ENCODE measurements at regions not wholly inside any gene's neighbourhood (a gene's known extent, or its start where the extent isn't known, plus 50 kb on each side); places are given as distances from the start of the nearest gene placed in this dataset.

- intact Hi-C loops (cut with DNase I; ENCODE audit: low total_unique reads), result no loop called here
Measured at GRCh38 chr4:18894928-18895327, 873.4 kb upstream of the LCORL start.

GRCh38 chr4:18882468-18882867 is 860.9 kb upstream of the LCORL start:
- no peak for DNase-seq
- Histone ChIP-seq H3K27ac (no peak overlapping the region), H3K36me3 (no peaks in the 10 kb centered on the region), H3K4me1 (peaks cover 0 to 12% (median 4%) of the 10 kb centered on the region in 4 donors), H3K9me3 (no peaks in the 10 kb centered on the region), H3K27me3 (no peaks in the 10 kb centered on the region), H3K4me3 (no peak overlapping the region)
- no peak for TF ChIP-seq POLR2A (IDR thresholded peaks at IDR 0.05)
- intact Hi-C loops (cut with DNase I; ENCODE audit: low total_unique reads) (no loop called here), in situ Hi-C loops (cut with MboI; ENCODE audit: low pct_ligation_motif_present in 1 of 4, low pct_unique_long_range_greater_than_20kb in 1 of 4, low sequenced_read_pairs in 3 of 4) (no loop called here)
- WGBS, 2 donors (ENCODE audit: low coverage in 1 of 2), result 68 to 74% methylated on average over 3 of the region's 3 CpGs

More at GRCh38 chr4:18894928-18895327, 873.4 kb upstream of the LCORL start:
- no peak for TF ChIP-seq POLR2AphosphoS5 (IDR thresholded peaks at IDR 0.05)
- no peak for TF ChIP-seq EP300 (IDR thresholded peaks at IDR 0.05; ENCODE audit: low read depth)
- TF ChIP-seq CTCF (IDR thresholded peaks at IDR 0.05), result no peak
- TF ChIP-seq POLR2A (IDR thresholded peaks at IDR 0.05), result no peak
- no peak overlapping the region for H3K4me3 ChIP-seq
- 72 to 77% methylated on average over 2 of the region's 2 CpGs for WGBS, 2 donors (ENCODE audit: low coverage in 1 of 2)
- in situ Hi-C loops (cut with MboI; ENCODE audit: low pct_ligation_motif_present in 1 of 4, low pct_unique_long_range_greater_than_20kb in 1 of 4, low sequenced_read_pairs in 3 of 4), result no loop called here
- H3K9me3 ChIP-seq, result no peaks in the 10 kb centered on the region
- H3K27me3 ChIP-seq, result no peaks in the 10 kb centered on the region
- no peaks in the 10 kb centered on the region for H3K4me1 ChIP-seq
- no peaks in the 10 kb centered on the region for H3K36me3 ChIP-seq
- no peak overlapping the region for H3K27ac ChIP-seq
- DNase-seq, result no peak

- Histone ChIP-seq H3K27ac (no peak overlapping the region), H3K36me3 (no peaks in the 10 kb centered on the region), H3K9me3 (no peaks in the 10 kb centered on the region), H3K27me3 (no peaks in the 10 kb centered on the region), H3K4me3 (no peak overlapping the region), H3K4me1 (peaks cover 0 to 12% (median 4%) of the 10 kb centered on the region in 4 donors)
- 40 to 62% methylated on average over 1 of the region's 1 CpG for WGBS, 2 donors (ENCODE audit: low coverage in 1 of 2)
- no peak for DNase-seq
- intact Hi-C loops (cut with DNase I; ENCODE audit: low total_unique reads) (no loop called here), in situ Hi-C loops (cut with MboI; ENCODE audit: low pct_ligation_motif_present in 1 of 4, low pct_unique_long_range_greater_than_20kb in 1 of 4, low sequenced_read_pairs in 3 of 4) (no loop called here)
- no peak for TF ChIP-seq CTCF (IDR thresholded peaks at IDR 0.05)
- no peak for TF ChIP-seq POLR2AphosphoS5 (IDR thresholded peaks at IDR 0.05)
- TF ChIP-seq EP300 (IDR thresholded peaks at IDR 0.05; ENCODE audit: low read depth), result no peak
- no peak for TF ChIP-seq POLR2A (IDR thresholded peaks at IDR 0.05)
Measured at GRCh38 chr4:18881556-18881955, 860.0 kb upstream of the LCORL start.

- Histone ChIP-seq H3K27ac (no peak overlapping the region), H3K27me3 (no peaks in the 10 kb centered on the region), H3K9me3 (no peaks in the 10 kb centered on the region), H3K36me3 (no peaks in the 10 kb centered on the region), H3K4me3 (no peak overlapping the region), H3K4me1 (peaks cover 0 to 12% (median 4%) of the 10 kb centered on the region in 4 donors)
- WGBS, 2 donors (ENCODE audit: low coverage in 1 of 2), result 42 to 55% methylated on average over 2 of the region's 2 CpGs
- no peak for DNase-seq
- TF ChIP-seq EP300 (IDR thresholded peaks at IDR 0.05; ENCODE audit: low read depth) (no peak), CTCF (IDR thresholded peaks at IDR 0.05) (no peak), POLR2AphosphoS5 (IDR thresholded peaks at IDR 0.05) (no peak)
- in situ Hi-C loops (cut with MboI; ENCODE audit: low pct_ligation_motif_present in 1 of 4, low pct_unique_long_range_greater_than_20kb in 1 of 4, low sequenced_read_pairs in 3 of 4) (no loop called here), intact Hi-C loops (cut with DNase I; ENCODE audit: low total_unique reads) (no loop called here)
Measured at GRCh38 chr4:18880871-18881270, 859.3 kb upstream of the LCORL start.

- Histone ChIP-seq H3K27me3 (no peaks in the 10 kb centered on the region), H3K9me3 (no peaks in the 10 kb centered on the region), H3K4me1 (peaks cover 0 to 5% (median 1%) of the 10 kb centered on the region in 4 donors), H3K27ac (no peak overlapping the region), H3K4me3 (no peak overlapping the region), H3K36me3 (no peaks in the 10 kb centered on the region)
- DNase-seq, result no peak
- 32 to 38% methylated on average over 1 of the region's 1 CpG for WGBS, 2 donors (ENCODE audit: low coverage in 1 of 2)
- intact Hi-C loops (cut with DNase I; ENCODE audit: low total_unique reads) (no loop called here), in situ Hi-C loops (cut with MboI; ENCODE audit: low pct_ligation_motif_present in 1 of 4, low pct_unique_long_range_greater_than_20kb in 1 of 4, low sequenced_read_pairs in 3 of 4) (no loop called here)
- no peak for TF ChIP-seq CTCF (IDR thresholded peaks at IDR 0.05)
- TF ChIP-seq POLR2AphosphoS5 (IDR thresholded peaks at IDR 0.05), result no peak
- TF ChIP-seq EP300 (IDR thresholded peaks at IDR 0.05; ENCODE audit: low read depth), result no peak
- no peak for TF ChIP-seq POLR2A (IDR thresholded peaks at IDR 0.05)
Measured at GRCh38 chr4:18878561-18878960, 857.0 kb upstream of the LCORL start.

Data from transverse colon (tissue), 4 donors.